ENCODE measurements at regions not wholly inside any gene's neighbourhood (a gene's known extent, or its start where the extent isn't known, plus 50 kb on each side); places are given as distances from the start of the nearest gene placed in this dataset.

DNA sequence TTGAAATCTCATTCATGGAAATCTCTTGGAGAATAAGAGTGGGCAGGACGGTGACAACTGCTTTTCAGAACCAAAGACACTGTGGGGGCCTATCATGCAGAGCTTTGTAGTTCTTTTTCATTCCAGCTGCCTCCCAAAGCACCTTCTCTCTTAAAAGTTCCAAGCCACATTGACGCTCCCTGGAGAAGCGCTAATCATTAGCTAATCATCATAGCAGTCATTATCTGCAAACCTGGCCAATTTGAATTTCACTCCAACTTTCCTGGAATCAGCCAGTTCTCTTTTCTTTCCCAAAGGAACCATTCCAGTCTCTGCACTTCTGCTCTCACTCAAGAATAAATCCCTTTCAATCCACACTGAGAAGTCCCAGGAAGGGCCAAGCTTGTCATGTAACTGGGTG, 1144.1 kb upstream of the IGFBP7 start:
- Mint-ChIP-seq H3K36me3 (no peaks in the 10 kb centered on the region), H3K9me3 (peaks cover 0 to 32% (median 5%) of the 10 kb centered on the region in 7 donors), H3K27ac (no peak overlapping the region), H3K4me3 (no peak overlapping the region), H3K27me3 (no peaks in the 10 kb centered on the region), H3K4me1 (no peaks in the 10 kb centered on the region)
- H3K27me3 ChIP-seq (ENCODE audit: control insufficient read depth, insufficient read depth, low read length), result no peaks in the 10 kb centered on the region
- H3K4me3 ChIP-seq (ENCODE audit: low read depth, low read length), result no peak overlapping the region
- ATAC-seq (ENCODE audit: low read depth in 2 of 2), result no peak
- no peak for DNase-seq
- no peak overlapping the region for H3K27ac ChIP-seq (ENCODE audit: insufficient read depth, low read length, poor library complexity, severe bottlenecking)
- H3K9me3 ChIP-seq (ENCODE audit: control insufficient read depth in 2 of 2, low read length in 2 of 2), result peaks cover 3 to 7% of the 10 kb centered on the region in 2 experiments
- H3K36me3 ChIP-seq (ENCODE audit: control insufficient read depth, insufficient read depth, low read length), result no peaks in the 10 kb centered on the region
- no peaks in the 10 kb centered on the region for H3K4me1 ChIP-seq (ENCODE audit: control insufficient read depth, insufficient read depth, low read length, poor library complexity, severe bottlenecking)

DNA sequence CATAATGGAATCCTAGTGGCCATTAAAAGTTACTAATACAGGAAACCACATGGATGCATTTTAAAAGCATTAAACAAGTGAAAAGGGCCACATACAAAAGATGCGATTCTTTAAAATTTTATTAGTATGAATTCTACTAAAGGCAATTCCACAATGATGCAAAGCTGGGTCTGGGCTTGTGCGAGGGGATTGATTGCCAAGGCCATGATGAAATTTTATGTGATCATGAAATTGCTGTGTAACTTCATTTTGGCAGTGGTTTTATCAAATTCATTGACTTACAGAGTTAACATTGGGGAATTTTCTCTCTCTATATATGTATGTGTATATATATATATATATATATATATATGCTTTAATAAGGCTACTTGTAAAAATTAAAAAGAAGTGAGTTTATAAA, 1142.5 kb upstream of the IGFBP7 start:
- Mint-ChIP-seq H3K36me3 (no peaks in the 10 kb centered on the region), H3K27ac (no peak overlapping the region), H3K9me3 (peaks cover 0 to 27% (median 5%) of the 10 kb centered on the region in 7 donors), H3K4me3 (no peak overlapping the region), H3K4me1 (no peaks in the 10 kb centered on the region), H3K27me3 (no peaks in the 10 kb centered on the region)
- peaks cover 3 to 7% of the 10 kb centered on the region in 2 experiments for H3K9me3 ChIP-seq (ENCODE audit: control insufficient read depth in 2 of 2, low read length in 2 of 2)
- ATAC-seq (ENCODE audit: low read depth in 2 of 2) (no peak), DNase-seq (no peak)
- no peak overlapping the region for H3K4me3 ChIP-seq (ENCODE audit: low read depth, low read length)
- H3K27me3 ChIP-seq (ENCODE audit: control insufficient read depth, insufficient read depth, low read length), result no peaks in the 10 kb centered on the region
- no peak overlapping the region for H3K27ac ChIP-seq (ENCODE audit: insufficient read depth, low read length, poor library complexity, severe bottlenecking)
- no peaks in the 10 kb centered on the region for H3K4me1 ChIP-seq (ENCODE audit: control insufficient read depth, insufficient read depth, low read length, poor library complexity, severe bottlenecking)
- no peaks in the 10 kb centered on the region for H3K36me3 ChIP-seq (ENCODE audit: control insufficient read depth, insufficient read depth, low read length)

DNA sequence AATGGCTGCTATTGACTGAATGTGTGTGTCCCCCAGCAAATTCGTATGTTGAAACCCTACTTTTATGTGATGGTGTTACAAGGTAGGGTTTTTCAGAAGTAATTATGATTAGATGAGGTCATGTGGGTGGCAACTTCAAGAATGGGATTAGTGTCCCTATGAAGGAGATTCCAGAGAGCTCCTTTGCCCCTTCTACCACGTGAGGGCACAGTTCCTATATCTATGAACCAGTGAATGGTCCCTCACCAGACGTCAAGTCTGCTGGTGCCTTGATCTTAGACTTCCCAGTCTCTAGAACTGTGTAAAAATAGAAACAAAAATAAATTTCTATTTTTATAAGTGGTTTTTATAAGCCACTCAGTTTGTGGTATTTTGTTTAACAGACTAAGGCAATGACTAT, 1137.6 kb upstream of the IGFBP7 start:
- H3K27ac Mint-ChIP-seq, result no peak overlapping the region
- H3K36me3 Mint-ChIP-seq, result no peaks in the 10 kb centered on the region
- no peaks in the 10 kb centered on the region for H3K27me3 Mint-ChIP-seq

DNA sequence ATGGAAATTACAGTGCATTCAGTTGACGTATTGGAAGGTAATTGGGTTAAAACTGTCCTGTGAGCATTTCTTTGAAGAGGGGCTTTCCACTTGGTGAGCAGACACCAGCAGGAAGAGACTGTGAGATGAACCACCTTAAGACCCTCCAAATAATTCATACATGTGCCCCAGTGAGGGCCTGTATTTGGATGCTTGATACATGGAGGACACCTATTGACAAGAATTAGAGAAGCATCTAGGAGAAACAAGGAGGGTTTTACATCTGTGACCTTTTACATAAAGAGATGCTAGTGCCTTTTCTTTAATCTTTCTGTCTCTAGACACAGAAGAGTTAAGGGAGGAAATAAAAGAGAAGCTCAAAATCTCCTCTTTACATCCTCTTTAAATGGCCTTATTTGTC, 1115.3 kb upstream of the IGFBP7 start:
- H3K36me3 Mint-ChIP-seq, result no peaks in the 10 kb centered on the region
- Histone ChIP-seq H3K36me3 (ENCODE audit: control insufficient read depth, insufficient read depth, low read length) (no peaks in the 10 kb centered on the region), H3K4me1 (ENCODE audit: control insufficient read depth, insufficient read depth, low read length, poor library complexity, severe bottlenecking) (no peaks in the 10 kb centered on the region), H3K27me3 (ENCODE audit: control insufficient read depth, insufficient read depth, low read length) (no peaks in the 10 kb centered on the region), H3K9me3 (ENCODE audit: control insufficient read depth in 2 of 2, low read length in 2 of 2) (peaks cover 0 to 2% of the 10 kb centered on the region in 2 experiments), H3K4me3 (ENCODE audit: low read depth, low read length) (no peak overlapping the region), H3K27ac (ENCODE audit: insufficient read depth, low read length, poor library complexity, severe bottlenecking) (no peak overlapping the region)
- H3K4me1 Mint-ChIP-seq, result no peaks in the 10 kb centered on the region
- DNase-seq, result no peak
- peaks cover 4 to 18% (median 11%) of the 10 kb centered on the region in 7 donors for H3K9me3 Mint-ChIP-seq
- H3K4me3 Mint-ChIP-seq, result no peak overlapping the region
- H3K27ac Mint-ChIP-seq, result no peak overlapping the region
- no peaks in the 10 kb centered on the region for H3K27me3 Mint-ChIP-seq
- no peak for ATAC-seq (ENCODE audit: low read depth in 2 of 2)

More for the DNA sequence above, 1137.6 kb upstream of the IGFBP7 start:
- no peaks in the 10 kb centered on the region for H3K36me3 ChIP-seq (ENCODE audit: control insufficient read depth, insufficient read depth, low read length)
- H3K4me3 ChIP-seq (ENCODE audit: low read depth, low read length), result no peak overlapping the region
- no peak overlapping the region for H3K27ac ChIP-seq (ENCODE audit: insufficient read depth, low read length, poor library complexity, severe bottlenecking)
- no peak overlapping the region for H3K4me3 Mint-ChIP-seq
- peaks cover 0 to 7% of the 10 kb centered on the region in 2 experiments for H3K9me3 ChIP-seq (ENCODE audit: control insufficient read depth in 2 of 2, low read length in 2 of 2)
- H3K4me1 Mint-ChIP-seq, result no peaks in the 10 kb centered on the region
- ATAC-seq (ENCODE audit: low read depth in 2 of 2), result no peak
- H3K4me1 ChIP-seq (ENCODE audit: control insufficient read depth, insufficient read depth, low read length, poor library complexity, severe bottlenecking), result no peaks in the 10 kb centered on the region
- H3K27me3 ChIP-seq (ENCODE audit: control insufficient read depth, insufficient read depth, low read length), result no peaks in the 10 kb centered on the region
- DNase-seq, result no peak
- H3K9me3 Mint-ChIP-seq, result peaks cover 0 to 27% (median 8%) of the 10 kb centered on the region in 7 donors

DNA sequence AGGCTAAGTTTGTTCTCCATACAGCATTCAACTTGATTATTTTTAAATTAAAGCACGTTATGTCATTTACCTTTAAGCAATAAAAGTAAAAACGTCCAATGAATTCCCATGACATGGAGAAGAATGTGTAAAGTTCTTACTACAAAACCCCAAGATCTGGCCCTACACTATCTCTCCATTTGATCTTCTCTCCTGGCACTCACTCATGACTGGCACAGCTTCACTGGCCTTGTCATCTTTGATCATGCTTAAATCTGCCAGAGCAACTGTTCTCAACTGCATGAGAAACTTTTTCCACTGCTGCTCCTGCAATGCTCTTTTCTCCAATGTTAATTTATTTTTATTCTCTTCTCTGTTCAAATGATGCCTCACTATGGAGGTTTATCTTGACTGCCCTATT, 1109.0 kb upstream of the IGFBP7 start:
- Mint-ChIP-seq H3K27ac (no peak overlapping the region), H3K9me3 (peaks cover 7 to 33% (median 14%) of the 10 kb centered on the region in 7 donors), H3K27me3 (no peaks in the 10 kb centered on the region), H3K4me3 (no peak overlapping the region), H3K4me1 (no peaks in the 10 kb centered on the region), H3K36me3 (no peaks in the 10 kb centered on the region)
- no peak overlapping the region for H3K27ac ChIP-seq (ENCODE audit: insufficient read depth, low read length, poor library complexity, severe bottlenecking)
- no peaks in the 10 kb centered on the region for H3K36me3 ChIP-seq (ENCODE audit: control insufficient read depth, insufficient read depth, low read length)
- no peaks in the 10 kb centered on the region for H3K27me3 ChIP-seq (ENCODE audit: control insufficient read depth, insufficient read depth, low read length)
- ATAC-seq (ENCODE audit: low read depth in 2 of 2) (no peak), DNase-seq (no peak)
- no peaks in the 10 kb centered on the region for H3K4me1 ChIP-seq (ENCODE audit: control insufficient read depth, insufficient read depth, low read length, poor library complexity, severe bottlenecking)
- H3K9me3 ChIP-seq (ENCODE audit: control insufficient read depth in 2 of 2, low read length in 2 of 2), result peaks cover 0 to 2% of the 10 kb centered on the region in 2 experiments
- no peak overlapping the region for H3K4me3 ChIP-seq (ENCODE audit: low read depth, low read length)

GRCh38 chr4:58216461-58216860, 1106.3 kb upstream of the IGFBP7 start:
- Histone ChIP-seq H3K36me3 (ENCODE audit: control insufficient read depth, insufficient read depth, low read length) (no peaks in the 10 kb centered on the region), H3K9me3 (ENCODE audit: control insufficient read depth in 2 of 2, low read length in 2 of 2) (no peaks in the 10 kb centered on the region), H3K27me3 (ENCODE audit: control insufficient read depth, insufficient read depth, low read length) (no peaks in the 10 kb centered on the region), H3K4me1 (ENCODE audit: control insufficient read depth, insufficient read depth, low read length, poor library complexity, severe bottlenecking) (no peaks in the 10 kb centered on the region), H3K27ac (ENCODE audit: insufficient read depth, low read length, poor library complexity, severe bottlenecking) (no peak overlapping the region), H3K4me3 (ENCODE audit: low read depth, low read length) (no peak overlapping the region)
- Mint-ChIP-seq H3K4me3 (no peak overlapping the region), H3K27me3 (no peaks in the 10 kb centered on the region), H3K4me1 (no peaks in the 10 kb centered on the region), H3K9me3 (peaks cover 7 to 28% (median 14%) of the 10 kb centered on the region in 7 donors), H3K27ac (no peak overlapping the region), H3K36me3 (no peaks in the 10 kb centered on the region)
- ATAC-seq (ENCODE audit: low read depth in 2 of 2) (no peak), DNase-seq (no peak)

- no peaks in the 10 kb centered on the region for H3K36me3 ChIP-seq (ENCODE audit: control insufficient read depth, insufficient read depth, low read length)
- H3K4me1 ChIP-seq (ENCODE audit: control insufficient read depth, insufficient read depth, low read length, poor library complexity, severe bottlenecking), result no peaks in the 10 kb centered on the region
- Mint-ChIP-seq H3K9me3 (peaks cover 7 to 29% (median 10%) of the 10 kb centered on the region in 7 donors), H3K4me1 (no peaks in the 10 kb centered on the region), H3K27me3 (no peaks in the 10 kb centered on the region), H3K4me3 (peak overlapping the region in 1 of 4 donors; percentile 22), H3K36me3 (no peaks in the 10 kb centered on the region), H3K27ac (no peak overlapping the region)
- no peak for DNase-seq
- no peak for ATAC-seq (ENCODE audit: low read depth in 2 of 2)
- no peaks in the 10 kb centered on the region for H3K9me3 ChIP-seq (ENCODE audit: control insufficient read depth in 2 of 2, low read length in 2 of 2)
- no peak overlapping the region for H3K4me3 ChIP-seq (ENCODE audit: low read depth, low read length)
- H3K27ac ChIP-seq (ENCODE audit: insufficient read depth, low read length, poor library complexity, severe bottlenecking), result no peak overlapping the region
- H3K27me3 ChIP-seq (ENCODE audit: control insufficient read depth, insufficient read depth, low read length), result no peaks in the 10 kb centered on the region
Observed at GRCh38 chr4:58214376-58214775, 1104.2 kb upstream of the IGFBP7 start.

DNA sequence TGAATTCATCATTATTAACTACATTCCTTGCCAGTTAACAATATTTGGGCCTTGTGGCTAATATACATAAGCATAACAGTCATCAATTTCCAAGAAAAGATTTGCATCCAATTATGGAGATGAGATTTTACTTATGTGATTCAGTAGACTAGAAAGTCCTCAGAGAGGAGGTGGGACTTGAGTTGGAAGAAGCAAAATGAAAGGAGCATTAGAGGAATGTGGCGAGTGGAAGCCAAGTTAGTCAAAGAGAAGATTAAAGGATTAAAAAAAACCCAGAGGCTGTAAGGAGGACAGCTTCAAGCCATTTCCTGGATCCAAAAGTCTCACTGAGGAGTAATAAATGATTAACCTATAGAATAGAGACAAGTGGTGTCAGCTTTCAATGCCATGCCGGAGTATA, 1099.4 kb upstream of the IGFBP7 start:
- no peak overlapping the region for H3K4me3 Mint-ChIP-seq

More for the DNA sequence above, 1099.4 kb upstream of the IGFBP7 start:
- no peak overlapping the region for H3K4me3 ChIP-seq (ENCODE audit: low read depth, low read length)
- H3K36me3 ChIP-seq (ENCODE audit: control insufficient read depth, insufficient read depth, low read length), result no peaks in the 10 kb centered on the region
- Mint-ChIP-seq H3K4me1 (no peaks in the 10 kb centered on the region), H3K27ac (no peak overlapping the region), H3K27me3 (no peaks in the 10 kb centered on the region), H3K9me3 (peaks cover 0 to 12% (median 7%) of the 10 kb centered on the region in 7 donors), H3K36me3 (no peaks in the 10 kb centered on the region)
- no peaks in the 10 kb centered on the region for H3K9me3 ChIP-seq (ENCODE audit: control insufficient read depth in 2 of 2, low read length in 2 of 2)
- no peaks in the 10 kb centered on the region for H3K4me1 ChIP-seq (ENCODE audit: control insufficient read depth, insufficient read depth, low read length, poor library complexity, severe bottlenecking)
- no peak for ATAC-seq (ENCODE audit: low read depth in 2 of 2)
- no peaks in the 10 kb centered on the region for H3K27me3 ChIP-seq (ENCODE audit: control insufficient read depth, insufficient read depth, low read length)
- DNase-seq, result no peak
- H3K27ac ChIP-seq (ENCODE audit: insufficient read depth, low read length, poor library complexity, severe bottlenecking), result no peak overlapping the region

Measured in CD4-positive, CD25-positive, alpha-beta regulatory T cell (primary cell).